B cell (primary cell): ENCODE measurements at regions not wholly inside any gene's neighbourhood (a gene's known extent, or its start where the extent isn't known, plus 50 kb on each side); places are given as distances from the start of the nearest gene placed in this dataset.
"Not testable (repeated sequence)": the region's sequence is repeated elsewhere in the genome, so short reads cannot be mapped to it uniquely, and the experiment has no call there.

Experiments used
- ATAC-seq: fragments of 200-7000 bp; cut with Tn5 transposase; one replicate; pipeline ENCODE4 v1.10.0; 2021; ENCODE audit warnings: low read depth, mild to moderate bottlenecking, moderate number of reproducible peaks, moderate library complexity
- CTCF ChIA-PET: fragments of 350-600 bp; sonication (Branson Sonifier 250); formaldehyde crosslinking; loops from one replicate; lab custom pipeline; 2021; ENCODE audit warnings: antibody characterized with exemption, inconsistent platforms; lab: Charles Lee
- POLR2A ChIA-PET: fragments of 350-600 bp; sonication (Branson Sonifier 250); formaldehyde crosslinking; loops from one replicate; lab custom pipeline; 2021; ENCODE audit warnings: antibody characterized with exemption; lab: Charles Lee
- DNase-seq: peaks from one replicate; pipeline ENCODE4 v3.0.0; 2013
- H2AFZ ChIP-seq: 2 replicates; pipeline ENCODE4 v1.6.1; 2012; ENCODE audit warnings: mild to moderate bottlenecking, low read depth, low read length; ENCODE audit not compliant: insufficient read depth, poor library complexity, severe bottlenecking
- H3K27ac ChIP-seq, 2 donors: 1 replicate in 1 of 2; 2 replicates in 1 of 2; pipeline ENCODE4 v1.5.1; 2012 to 2013; ENCODE audit warnings: low read length in 2 of 2, mild to moderate bottlenecking in 2 of 2, moderate library complexity in 1 of 2
- H3K27me3 ChIP-seq, 4 experiments: fragments of 200-600 bp in 1 of 4; sonication (generic) in 1 of 4; replicated peaks in 1 of 4; 1 replicate in 2 of 4; 2 replicates in 2 of 4; pipeline versions ENCODE4 v1.6.1 to v1.7.0; 2013 to 2016; ENCODE audit warnings: low read length in 3 of 4, mild to moderate bottlenecking in 2 of 4, mixed read lengths in 1 of 4, moderate library complexity in 1 of 4; ENCODE audit not compliant: insufficient read depth in 4 of 4, control insufficient read depth in 3 of 4; ENCODE audit errors: control extremely low read depth in 1 of 4
- H3K36me3 ChIP-seq, 2 experiments: replicated peaks in 1 of 2; 1 replicate in 1 of 2; 2 replicates in 1 of 2; pipeline versions ENCODE4 v1.6.1 to v1.7.1; 2013; ENCODE audit warnings: low read length in 1 of 2; ENCODE audit not compliant: insufficient read depth in 2 of 2, control insufficient read depth in 1 of 2; ENCODE audit errors: control extremely low read depth in 1 of 2, extremely low read depth in 1 of 2
- H3K4me1 ChIP-seq, 2 donors: fragments of 200-600 bp in 1 of 2; sonication (generic) in 1 of 2; 1 replicate in 1 of 2; 2 replicates in 1 of 2; pipeline versions ENCODE4 v1.5.1 to v1.6.1; 2013 to 2017; ENCODE audit warnings: low read length in 2 of 2; ENCODE audit not compliant: control insufficient read depth in 2 of 2, insufficient read depth in 2 of 2
- H3K4me2 ChIP-seq: replicated peaks from 2 replicates; pipeline ENCODE3; 2012; ENCODE audit warnings: mild to moderate bottlenecking, low read depth, low read length; ENCODE audit not compliant: poor library complexity, severe bottlenecking
- H3K4me3 ChIP-seq, 5 experiments: fragments of 200-600 bp in 1 of 5; sonication (generic) in 1 of 5; 1 replicate in 3 of 5; 2 replicates in 2 of 5; pipeline versions ENCODE4 v1.5.1 to v1.7.0; 2011 to 2016; ENCODE audit warnings: low read length in 4 of 5, mild to moderate bottlenecking in 4 of 5, low read depth in 2 of 5, control low read depth in 1 of 5, moderate library complexity in 1 of 5; ENCODE audit not compliant: insufficient read depth in 1 of 5; ENCODE audit errors: control extremely low read depth in 1 of 5, extremely low read depth in 1 of 5
- H3K79me2 ChIP-seq: fragments of 200-600 bp; sonication (generic); one replicate; pipeline ENCODE4 v1.6.0; 2016; ENCODE audit warnings: low read length; ENCODE audit not compliant: control insufficient read depth, insufficient read depth
- H3K9ac ChIP-seq: fragments of 200-600 bp; sonication (generic); 2 replicates; pipeline ENCODE4 v1.6.1; 2017; ENCODE audit warnings: mild to moderate bottlenecking, low read length, moderate library complexity
- H3K9me3 ChIP-seq, 3 donors: one replicate each; pipeline versions ENCODE4 v1.6.1 to v1.7.1; 2013; ENCODE audit warnings: low read length in 2 of 3; ENCODE audit not compliant: control insufficient read depth in 2 of 3, insufficient read depth in 1 of 3; ENCODE audit errors: control extremely low read depth in 1 of 3
- H4K20me1 ChIP-seq: 2 replicates; pipeline ENCODE4 v1.6.0; 2012; ENCODE audit warnings: mild to moderate bottlenecking, low read length; ENCODE audit not compliant: insufficient read depth, control insufficient read depth, poor library complexity, severe bottlenecking
- H3K27ac Mint-ChIP-seq: one replicate; pipeline ENCODE4 v1.8.0; 2021; ENCODE audit warnings: mixed read lengths
- H3K27me3 Mint-ChIP-seq: one replicate; pipeline ENCODE4 v1.8.0; 2021; ENCODE audit warnings: mixed read lengths
- H3K4me1 Mint-ChIP-seq: one replicate; pipeline ENCODE4 v1.8.0; 2021; ENCODE audit warnings: mixed read lengths
- H3K4me3 Mint-ChIP-seq: one replicate; pipeline ENCODE4 v1.8.0; 2021; ENCODE audit warnings: mixed read lengths
- H3K9me3 Mint-ChIP-seq: one replicate; pipeline ENCODE4 v1.8.0; 2022; ENCODE audit warnings: mixed read lengths; ENCODE audit not compliant: insufficient read depth
- CTCF ChIP-seq: fragments of 200-600 bp; IDR thresholded peaks from one replicate; pipeline ENCODE4 v1.8.0; 2022; ENCODE audit warnings: antibody characterized with exemption, mild to moderate bottlenecking
- EZH2 ChIP-seq: IDR thresholded peaks from 2 replicates; pipeline ENCODE4 v1.6.1; 2012; ENCODE audit warnings: borderline replicate concordance, low read depth, mild to moderate bottlenecking, moderate library complexity, low read length; ENCODE audit not compliant: insufficient read depth, poor library complexity, severe bottlenecking
- WGBS: methylation state at CpG from one replicate; pipeline ENCODE4 v1.1.5; 2013; ENCODE audit warnings: missing lambda C conversion rate; ENCODE audit not compliant: insufficient coverage; 5-methylcytosine and 5-hydroxymethylcytosine counted together
- intact Hi-C: fragments of 100-400 bp; cut with micrococcal nuclease; formaldehyde crosslinking; loops from one replicate; pipeline ENCODE4 v1.10.0; 2022

- Mint-ChIP-seq H3K27me3 (no peaks in the 10 kb centered on the region), H3K27ac (no peak overlapping the region), H3K4me3 (no peak overlapping the region), H3K9me3 (peaks cover 7% of the 10 kb centered on the region), H3K4me1 (no peaks in the 10 kb centered on the region)
- ATAC-seq (no peak), DNase-seq (no peak)
- Histone ChIP-seq H3K36me3 (no peaks in the 10 kb centered on the region), H2AFZ (no peak overlapping the region), H3K79me2 (no peaks in the 10 kb centered on the region), H3K4me2 (no peak overlapping the region), H3K4me3 (no peak overlapping the region), H3K4me1 (no peaks in the 10 kb centered on the region), H4K20me1 (no peaks in the 10 kb centered on the region), H3K27me3 (no peaks in the 10 kb centered on the region), H3K9me3 (no peaks in the 10 kb centered on the region), H3K27ac (no peak overlapping the region), H3K9ac (no peak overlapping the region)
- POLR2A ChIA-PET: no interaction called here
- CTCF ChIA-PET: no interaction called here
- intact Hi-C loops: no loop called here
- TF ChIP-seq CTCF (no peak), EZH2 (no peak)
- WGBS: 100% methylated on average over 1 of the region's 1 CpG
Measured at GRCh38 chr18:34514238-34514637, 195.9 kb upstream of the DTNA start.

GRCh38 chr18:34514957-34515356 lies 195.1 kb upstream of the DTNA start:
- Mint-ChIP-seq H3K9me3 (peaks cover 7% of the 10 kb centered on the region), H3K27ac (no peak overlapping the region), H3K4me3 (no peak overlapping the region), H3K27me3 (no peaks in the 10 kb centered on the region), H3K4me1 (no peaks in the 10 kb centered on the region)
- H3K79me2 ChIP-seq: no peaks in the 10 kb centered on the region
- H3K4me3 ChIP-seq: no peak overlapping the region
- H3K27me3 ChIP-seq: no peaks in the 10 kb centered on the region
- H3K9ac ChIP-seq: no peak overlapping the region
- intact Hi-C loops: no loop called here
- ATAC-seq: no peak
- ChIA-PET CTCF (no interaction called here), POLR2A (no interaction called here)
- TF ChIP-seq EZH2: no peak
- TF ChIP-seq CTCF: no peak
- no CpG with 5 or more reads among the region's 1 CpG for WGBS
- no peak for DNase-seq
- H3K9me3 ChIP-seq: no peaks in the 10 kb centered on the region
- no peak overlapping the region for H3K27ac ChIP-seq
- H3K4me2 ChIP-seq: no peak overlapping the region
- H2AFZ ChIP-seq: no peak overlapping the region
- H3K4me1 ChIP-seq: no peaks in the 10 kb centered on the region
- no peaks in the 10 kb centered on the region for H4K20me1 ChIP-seq
- H3K36me3 ChIP-seq: no peaks in the 10 kb centered on the region

- H3K27ac ChIP-seq, H4K20me1 ChIP-seq, ATAC-seq, H2AFZ ChIP-seq, intact Hi-C loops, H3K27me3 Mint-ChIP-seq, H3K9me3 Mint-ChIP-seq, CTCF ChIA-PET, H3K4me1 ChIP-seq, H3K4me3 Mint-ChIP-seq, H3K27ac Mint-ChIP-seq, H3K36me3 ChIP-seq, H3K4me2 ChIP-seq, H3K9ac ChIP-seq, H3K79me2 ChIP-seq, H3K27me3 ChIP-seq, H3K9me3 ChIP-seq, DNase-seq, POLR2A ChIA-PET, H3K4me1 Mint-ChIP-seq, H3K4me3 ChIP-seq: not testable (repeated sequence)
- WGBS: 78% methylated on average over 6 of the region's 9 CpGs
Measured at GRCh38 chr18:34516355-34516754, 193.7 kb upstream of the DTNA start.
